KBM-7 (cell line): ENCODE measurements at regions not wholly inside any gene's neighbourhood (a gene's known extent, or its start where the extent isn't known, plus 50 kb on each side); places are given as distances from the start of the nearest gene placed in this dataset.
"Not testable (repeated sequence)": the region's sequence is repeated elsewhere in the genome, so short reads cannot be mapped to it uniquely, and the experiment has no call there.

Experiments used
- DNase-seq: peaks from one replicate; pipeline ENCODE4 v3.0.0-alpha.2; 2015
- in situ Hi-C: fragments of 300-500 bp; cut with MboI; formaldehyde crosslinking; loops from 2 replicates; pipeline ENCODE4 v1.14.3; 2020; ENCODE audit warnings: low sequenced_read_pairs, low pct_unique_long_range_greater_than_20kb, mixed read lengths

DNA sequence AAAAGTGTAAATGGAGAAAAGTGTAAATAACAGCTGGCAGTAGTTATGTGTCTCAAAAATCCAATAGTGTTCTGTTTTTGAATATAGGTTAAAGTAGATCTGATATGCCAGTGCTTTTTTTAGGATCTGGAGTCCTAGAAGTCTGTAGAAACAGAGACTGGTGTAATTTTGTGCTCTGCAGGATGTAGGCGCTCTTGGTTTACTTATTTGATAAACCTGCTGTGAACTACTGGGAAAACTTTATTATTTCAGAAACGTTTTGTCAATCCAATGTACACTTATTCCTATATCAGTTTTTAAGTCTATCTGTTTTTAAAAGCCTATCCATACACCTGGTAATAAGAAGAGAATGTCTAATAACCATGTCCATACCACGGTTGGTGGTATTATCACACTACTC, 530.8 kb upstream of the ZNF804A start:
- in situ Hi-C loops, result no loop called here
- DNase-seq, result no peak

- no peak for DNase-seq
- in situ Hi-C loops, result no loop called here
Measured at GRCh38 chr2:184072470-184072869, 525.9 kb upstream of the ZNF804A start.

- DNase-seq, result no peak
- in situ Hi-C loops, result no loop called here
Measured at GRCh38 chr2:184078496-184078895, 519.8 kb upstream of the ZNF804A start.

DNA sequence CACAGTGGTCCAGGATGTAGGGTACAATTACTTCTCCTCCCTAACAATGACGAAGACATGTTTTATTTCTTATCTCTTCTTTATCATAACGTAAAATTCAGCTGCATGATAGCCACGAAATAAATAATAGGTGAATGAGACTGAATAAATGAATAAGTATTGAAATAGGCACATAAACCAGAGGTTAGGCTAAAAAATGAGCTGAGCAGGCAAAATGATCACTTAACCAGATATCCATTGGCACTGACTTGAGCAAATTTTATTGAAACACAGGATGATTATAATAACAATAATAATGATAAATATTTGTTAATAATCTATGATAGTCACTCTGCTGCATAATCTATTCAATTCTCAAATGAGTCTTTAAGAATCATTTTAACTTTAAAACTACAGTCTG, 506.9 kb upstream of the ZNF804A start:
- in situ Hi-C loops, result no loop called here
- no peak for DNase-seq

- DNase-seq, result no peak
- in situ Hi-C loops, result no loop called here
Measured at GRCh38 chr2:184113696-184114403, 484.5 kb upstream of the ZNF804A start.

GRCh38 chr2:184114439-184114838, 483.9 kb upstream of the ZNF804A start:
- in situ Hi-C loops, result no loop called here
- DNase-seq, result no peak

DNA sequence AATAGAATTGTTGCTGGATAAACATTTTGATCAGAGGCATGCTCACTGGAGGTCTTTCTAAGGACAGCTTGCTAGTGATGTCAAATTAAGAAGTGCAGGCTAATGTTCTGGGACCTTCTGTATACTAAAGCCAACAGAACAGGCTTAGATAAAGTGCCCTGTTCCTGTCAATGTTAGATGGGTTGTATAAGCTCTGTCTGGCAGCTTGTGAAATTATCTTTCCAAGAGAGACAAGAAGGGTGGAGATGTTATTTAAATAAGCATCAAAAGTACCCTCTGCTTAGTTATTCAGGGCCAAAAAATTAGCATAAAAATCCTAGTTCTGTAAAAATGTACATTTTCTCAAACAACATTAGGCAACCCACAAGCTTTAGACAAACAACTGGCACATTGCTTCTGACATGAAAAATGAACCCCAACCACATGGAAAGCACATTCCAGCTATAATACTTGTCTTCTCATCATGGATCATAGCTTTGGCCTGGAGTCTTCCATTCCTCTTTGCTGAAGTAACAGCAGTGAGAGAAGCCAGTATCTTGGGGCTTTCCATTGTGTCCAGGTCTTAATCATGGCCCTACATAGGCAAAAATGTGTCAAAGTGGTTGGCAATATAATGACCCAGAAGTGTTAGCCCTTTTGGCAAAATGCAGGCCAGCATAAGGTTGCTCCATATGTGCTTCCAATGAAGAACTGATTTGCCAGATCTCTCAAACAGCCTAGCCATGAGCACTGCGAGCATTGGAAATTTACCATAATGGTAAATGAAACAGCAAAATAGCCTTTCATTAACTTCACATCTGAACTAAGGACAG, 478.1 kb upstream of the ZNF804A start:
- in situ Hi-C loops, result no loop called here
- DNase-seq, result no peak

DNA sequence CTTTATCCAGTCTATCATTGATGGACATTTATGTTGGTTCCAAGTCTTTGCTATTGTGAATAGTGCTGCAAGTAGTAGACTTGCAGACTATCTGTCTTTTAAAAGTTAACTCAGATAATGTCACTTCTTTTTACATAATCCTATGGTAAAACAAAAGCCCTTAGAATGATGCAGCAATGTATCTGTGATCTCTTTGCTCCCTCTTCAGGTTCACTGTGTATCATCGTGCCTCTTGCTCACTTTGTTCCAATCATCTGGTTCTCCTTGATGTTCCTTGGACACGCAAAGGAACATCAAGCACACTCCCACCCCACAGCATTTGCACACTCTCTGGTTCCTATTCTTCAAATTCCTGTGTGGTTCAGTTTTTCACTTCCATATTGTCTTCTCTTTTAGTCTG, 472.5 kb upstream of the ZNF804A start:
- DNase-seq, result no peak
- in situ Hi-C loops, result no loop called here

DNA sequence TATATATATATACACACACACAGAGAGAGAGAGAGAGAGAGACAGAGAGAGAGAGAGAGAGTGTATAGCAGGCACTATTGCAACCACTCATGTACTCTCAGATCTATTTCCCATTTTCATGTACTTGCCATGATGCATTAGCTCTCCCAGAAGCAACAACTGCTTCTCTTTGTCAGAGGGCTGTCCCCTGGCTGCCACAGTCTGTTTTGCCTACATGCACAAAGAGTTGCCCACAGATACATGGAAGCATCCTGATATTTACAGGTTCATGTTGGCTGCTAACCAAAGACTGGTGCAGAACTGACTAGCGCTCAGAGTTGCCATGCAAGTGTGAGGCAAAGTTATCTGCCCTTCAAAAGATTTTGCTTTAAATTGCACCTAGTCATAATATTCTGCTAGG, 469.3 kb upstream of the ZNF804A start:
- DNase-seq, result no peak
- in situ Hi-C loops, result no loop called here

- DNase-seq, result no peak
- in situ Hi-C loops, result no loop called here
Measured at GRCh38 chr2:184137955-184138354, 460.4 kb upstream of the ZNF804A start.

- in situ Hi-C loops, result no loop called here
- no peak for DNase-seq
Measured at GRCh38 chr2:184141866-184142265, 456.5 kb upstream of the ZNF804A start.

GRCh38 chr2:184154438-184154837, 443.9 kb upstream of the ZNF804A start:
- no peak for DNase-seq

GRCh38 chr2:184155791-184156190, 442.5 kb upstream of the ZNF804A start:
- in situ Hi-C loops, result no loop called here

More at GRCh38 chr2:184154438-184154837, 443.9 kb upstream of the ZNF804A start:
- in situ Hi-C loops, result no loop called here

GRCh38 chr2:184157141-184157540, 441.2 kb upstream of the ZNF804A start:
- DNase-seq, result no peak
- in situ Hi-C loops, result no loop called here

More at GRCh38 chr2:184155791-184156190, 442.5 kb upstream of the ZNF804A start:
- DNase-seq, result no peak

- in situ Hi-C loops, result no loop called here
- no peak for DNase-seq
Measured at GRCh38 chr2:184162426-184162825, 435.9 kb upstream of the ZNF804A start.

DNA sequence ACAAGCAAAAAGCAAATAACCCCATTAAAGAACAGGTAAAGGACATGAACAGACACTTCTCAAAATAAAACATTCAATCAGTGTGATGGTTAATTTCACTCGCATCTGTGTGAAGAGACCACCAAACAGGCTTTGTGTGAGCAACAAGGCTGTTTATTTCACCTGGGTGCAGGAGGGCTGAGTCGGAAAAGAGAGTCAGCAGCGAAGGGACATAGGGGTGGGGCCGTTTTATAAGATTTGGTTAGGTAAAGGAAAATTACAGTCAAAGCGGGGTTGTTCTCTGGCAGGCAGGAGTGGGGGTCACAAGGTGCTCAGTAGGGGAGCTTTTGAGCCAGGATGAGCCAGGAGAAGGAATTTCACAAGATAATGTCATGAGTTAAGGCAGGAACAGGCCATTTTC, 429.5 kb upstream of the ZNF804A start:
- in situ Hi-C loops, DNase-seq: not testable (repeated sequence)

DNA sequence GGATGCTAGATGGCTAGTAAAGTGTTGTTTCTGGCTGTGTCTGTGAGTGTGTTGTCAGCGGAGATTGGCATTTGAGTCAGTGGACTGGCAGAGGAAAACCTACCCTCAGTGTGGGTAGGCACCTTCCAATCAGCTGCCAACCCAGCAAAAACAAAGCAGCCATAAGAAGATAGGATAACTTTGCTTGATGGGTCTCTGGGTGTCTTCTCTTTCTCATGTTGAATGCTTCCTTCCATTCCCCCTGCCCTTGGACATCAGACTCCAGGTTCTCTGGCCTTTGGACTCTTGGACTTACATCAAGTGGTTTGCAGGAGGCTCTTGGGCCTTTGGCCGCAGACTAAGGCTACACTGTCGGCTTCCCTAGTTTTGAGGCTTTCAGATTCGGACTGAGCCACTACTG, 429.0 kb upstream of the ZNF804A start:
- DNase-seq, result no peak

GRCh38 chr2:184174493-184175104, 423.7 kb upstream of the ZNF804A start:
- no peak for DNase-seq
- in situ Hi-C loops, result no loop called here

More for the DNA sequence above, 429.0 kb upstream of the ZNF804A start:
- in situ Hi-C loops, result no loop called here

GRCh38 chr2:184178229-184178628, 420.1 kb upstream of the ZNF804A start:
- DNase-seq, result no peak
- in situ Hi-C loops, result no loop called here

- in situ Hi-C loops, result no loop called here
- no peak for DNase-seq
Measured at GRCh38 chr2:184186436-184186835, 411.9 kb upstream of the ZNF804A start.
